ENCODE measurements at regions not wholly inside any gene's neighbourhood (a gene's known extent, or its start where the extent isn't known, plus 50 kb on each side); places are given as distances from the start of the nearest gene placed in this dataset.

- TF ChIP-seq, protein P1, sequence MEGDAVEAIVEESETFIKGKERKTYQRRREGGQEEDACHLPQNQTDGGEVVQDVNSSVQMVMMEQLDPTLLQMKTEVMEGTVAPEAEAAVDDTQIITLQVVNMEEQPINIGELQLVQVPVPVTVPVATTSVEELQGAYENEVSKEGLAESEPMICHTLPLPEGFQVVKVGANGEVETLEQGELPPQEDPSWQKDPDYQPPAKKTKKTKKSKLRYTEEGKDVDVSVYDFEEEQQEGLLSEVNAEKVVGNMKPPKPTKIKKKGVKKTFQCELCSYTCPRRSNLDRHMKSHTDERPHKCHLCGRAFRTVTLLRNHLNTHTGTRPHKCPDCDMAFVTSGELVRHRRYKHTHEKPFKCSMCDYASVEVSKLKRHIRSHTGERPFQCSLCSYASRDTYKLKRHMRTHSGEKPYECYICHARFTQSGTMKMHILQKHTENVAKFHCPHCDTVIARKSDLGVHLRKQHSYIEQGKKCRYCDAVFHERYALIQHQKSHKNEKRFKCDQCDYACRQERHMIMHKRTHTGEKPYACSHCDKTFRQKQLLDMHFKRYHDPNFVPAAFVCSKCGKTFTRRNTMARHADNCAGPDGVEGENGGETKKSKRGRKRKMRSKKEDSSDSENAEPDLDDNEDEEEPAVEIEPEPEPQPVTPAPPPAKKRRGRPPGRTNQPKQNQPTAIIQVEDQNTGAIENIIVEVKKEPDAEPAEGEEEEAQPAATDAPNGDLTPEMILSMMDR (IDR thresholded peaks at IDR 0.05), result no peak
- TF ChIP-seq POLR2A (IDR thresholded peaks at IDR 0.05), result no peak
Measured at GRCh38 chr12:125315771-125316170, 250.5 kb downstream of the AACS start.

All from adrenal gland (tissue), 5 donors.